B cell (primary cell): ENCODE measurements at regions not wholly inside any gene's neighbourhood (a gene's known extent, or its start where the extent isn't known, plus 50 kb on each side); places are given as distances from the start of the nearest gene placed in this dataset.

Experiments used
- ATAC-seq: fragments of 200-7000 bp; cut with Tn5 transposase; one replicate; pipeline ENCODE4 v1.10.0; 2021; ENCODE audit warnings: low read depth, mild to moderate bottlenecking, moderate number of reproducible peaks, moderate library complexity
- CTCF ChIA-PET: fragments of 350-600 bp; sonication (Branson Sonifier 250); formaldehyde crosslinking; loops from one replicate; lab custom pipeline; 2021; ENCODE audit warnings: antibody characterized with exemption, inconsistent platforms; lab: Charles Lee
- POLR2A ChIA-PET: fragments of 350-600 bp; sonication (Branson Sonifier 250); formaldehyde crosslinking; loops from one replicate; lab custom pipeline; 2021; ENCODE audit warnings: antibody characterized with exemption; lab: Charles Lee
- DNase-seq: peaks from one replicate; pipeline ENCODE4 v3.0.0; 2013
- H2AFZ ChIP-seq: 2 replicates; pipeline ENCODE4 v1.6.1; 2012; ENCODE audit warnings: mild to moderate bottlenecking, low read depth, low read length; ENCODE audit not compliant: insufficient read depth, poor library complexity, severe bottlenecking
- H3K27ac ChIP-seq, 2 donors: 1 replicate in 1 of 2; 2 replicates in 1 of 2; pipeline ENCODE4 v1.5.1; 2012 to 2013; ENCODE audit warnings: low read length in 2 of 2, mild to moderate bottlenecking in 2 of 2, moderate library complexity in 1 of 2
- H3K27me3 ChIP-seq, 4 experiments: fragments of 200-600 bp in 1 of 4; sonication (generic) in 1 of 4; replicated peaks in 1 of 4; 1 replicate in 2 of 4; 2 replicates in 2 of 4; pipeline versions ENCODE4 v1.6.1 to v1.7.0; 2013 to 2016; ENCODE audit warnings: low read length in 3 of 4, mild to moderate bottlenecking in 2 of 4, mixed read lengths in 1 of 4, moderate library complexity in 1 of 4; ENCODE audit not compliant: insufficient read depth in 4 of 4, control insufficient read depth in 3 of 4; ENCODE audit errors: control extremely low read depth in 1 of 4
- H3K36me3 ChIP-seq, 2 experiments: replicated peaks in 1 of 2; 1 replicate in 1 of 2; 2 replicates in 1 of 2; pipeline versions ENCODE4 v1.6.1 to v1.7.1; 2013; ENCODE audit warnings: low read length in 1 of 2; ENCODE audit not compliant: insufficient read depth in 2 of 2, control insufficient read depth in 1 of 2; ENCODE audit errors: control extremely low read depth in 1 of 2, extremely low read depth in 1 of 2
- H3K4me1 ChIP-seq, 2 donors: fragments of 200-600 bp in 1 of 2; sonication (generic) in 1 of 2; 1 replicate in 1 of 2; 2 replicates in 1 of 2; pipeline versions ENCODE4 v1.5.1 to v1.6.1; 2013 to 2017; ENCODE audit warnings: low read length in 2 of 2; ENCODE audit not compliant: control insufficient read depth in 2 of 2, insufficient read depth in 2 of 2
- H3K4me2 ChIP-seq: replicated peaks from 2 replicates; pipeline ENCODE3; 2012; ENCODE audit warnings: mild to moderate bottlenecking, low read depth, low read length; ENCODE audit not compliant: poor library complexity, severe bottlenecking
- H3K4me3 ChIP-seq, 5 experiments: fragments of 200-600 bp in 1 of 5; sonication (generic) in 1 of 5; 1 replicate in 3 of 5; 2 replicates in 2 of 5; pipeline versions ENCODE4 v1.5.1 to v1.7.0; 2011 to 2016; ENCODE audit warnings: low read length in 4 of 5, mild to moderate bottlenecking in 4 of 5, low read depth in 2 of 5, control low read depth in 1 of 5, moderate library complexity in 1 of 5; ENCODE audit not compliant: insufficient read depth in 1 of 5; ENCODE audit errors: control extremely low read depth in 1 of 5, extremely low read depth in 1 of 5
- H3K79me2 ChIP-seq: fragments of 200-600 bp; sonication (generic); one replicate; pipeline ENCODE4 v1.6.0; 2016; ENCODE audit warnings: low read length; ENCODE audit not compliant: control insufficient read depth, insufficient read depth
- H3K9ac ChIP-seq: fragments of 200-600 bp; sonication (generic); 2 replicates; pipeline ENCODE4 v1.6.1; 2017; ENCODE audit warnings: mild to moderate bottlenecking, low read length, moderate library complexity
- H3K9me3 ChIP-seq, 3 donors: one replicate each; pipeline versions ENCODE4 v1.6.1 to v1.7.1; 2013; ENCODE audit warnings: low read length in 2 of 3; ENCODE audit not compliant: control insufficient read depth in 2 of 3, insufficient read depth in 1 of 3; ENCODE audit errors: control extremely low read depth in 1 of 3
- H4K20me1 ChIP-seq: 2 replicates; pipeline ENCODE4 v1.6.0; 2012; ENCODE audit warnings: mild to moderate bottlenecking, low read length; ENCODE audit not compliant: insufficient read depth, control insufficient read depth, poor library complexity, severe bottlenecking
- H3K27ac Mint-ChIP-seq: one replicate; pipeline ENCODE4 v1.8.0; 2021; ENCODE audit warnings: mixed read lengths
- H3K27me3 Mint-ChIP-seq: one replicate; pipeline ENCODE4 v1.8.0; 2021; ENCODE audit warnings: mixed read lengths
- H3K4me1 Mint-ChIP-seq: one replicate; pipeline ENCODE4 v1.8.0; 2021; ENCODE audit warnings: mixed read lengths
- H3K4me3 Mint-ChIP-seq: one replicate; pipeline ENCODE4 v1.8.0; 2021; ENCODE audit warnings: mixed read lengths
- H3K9me3 Mint-ChIP-seq: one replicate; pipeline ENCODE4 v1.8.0; 2022; ENCODE audit warnings: mixed read lengths; ENCODE audit not compliant: insufficient read depth
- CTCF ChIP-seq: fragments of 200-600 bp; IDR thresholded peaks from one replicate; pipeline ENCODE4 v1.8.0; 2022; ENCODE audit warnings: antibody characterized with exemption, mild to moderate bottlenecking
- EZH2 ChIP-seq: IDR thresholded peaks from 2 replicates; pipeline ENCODE4 v1.6.1; 2012; ENCODE audit warnings: borderline replicate concordance, low read depth, mild to moderate bottlenecking, moderate library complexity, low read length; ENCODE audit not compliant: insufficient read depth, poor library complexity, severe bottlenecking
- WGBS: methylation state at CpG from one replicate; pipeline ENCODE4 v1.1.5; 2013; ENCODE audit warnings: missing lambda C conversion rate; ENCODE audit not compliant: insufficient coverage; 5-methylcytosine and 5-hydroxymethylcytosine counted together
- intact Hi-C: fragments of 100-400 bp; cut with micrococcal nuclease; formaldehyde crosslinking; loops from one replicate; pipeline ENCODE4 v1.10.0; 2022

GRCh38 chr5:155827949-155828348 is 499.0 kb upstream of the SGCD start:
- Histone ChIP-seq H3K9me3 (no peaks in the 10 kb centered on the region), H3K79me2 (no peaks in the 10 kb centered on the region), H2AFZ (no peak overlapping the region), H3K4me1 (no peaks in the 10 kb centered on the region), H3K27ac (no peak overlapping the region), H3K9ac (no peak overlapping the region), H3K27me3 (no peaks in the 10 kb centered on the region), H3K4me3 (no peak overlapping the region), H4K20me1 (no peaks in the 10 kb centered on the region), H3K36me3 (no peaks in the 10 kb centered on the region), H3K4me2 (no peak overlapping the region)
- no peaks in the 10 kb centered on the region for H3K27me3 Mint-ChIP-seq
- H3K4me3 Mint-ChIP-seq, result no peak overlapping the region
- no CpG with 5 or more reads among the region's 1 CpG for whole genome bisulfite sequencing
- DNase-seq (no peak), ATAC-seq (no peak)
- CTCF ChIA-PET, result no interaction called here
- no peak overlapping the region for H3K27ac Mint-ChIP-seq
- intact Hi-C loops, result no loop called here
- no peak for TF ChIP-seq CTCF
- no peak for TF ChIP-seq EZH2
- POLR2A ChIA-PET, result no interaction called here
- H3K4me1 Mint-ChIP-seq, result no peaks in the 10 kb centered on the region
- H3K9me3 Mint-ChIP-seq, result no peaks in the 10 kb centered on the region

- no peak overlapping the region for H3K9ac ChIP-seq
- no peak for ATAC-seq
- H3K9me3 Mint-ChIP-seq, result no peaks in the 10 kb centered on the region
- no peak overlapping the region for H2AFZ ChIP-seq
- no peak overlapping the region for H3K4me3 ChIP-seq
- 83% methylated on average over 1 of the region's 4 CpGs for WGBS
- no peaks in the 10 kb centered on the region for H3K4me1 ChIP-seq
- intact Hi-C loops, result no loop called here
- no peak overlapping the region for H3K4me3 Mint-ChIP-seq
- H3K27me3 ChIP-seq, result no peaks in the 10 kb centered on the region
- H3K4me2 ChIP-seq, result no peak overlapping the region
- no peaks in the 10 kb centered on the region for H3K4me1 Mint-ChIP-seq
- POLR2A ChIA-PET, result no interaction called here
- no peaks in the 10 kb centered on the region for H3K27me3 Mint-ChIP-seq
- no peaks in the 10 kb centered on the region for H3K36me3 ChIP-seq
- CTCF ChIA-PET, result no interaction called here
- no peak for DNase-seq
- no peak overlapping the region for H3K27ac ChIP-seq
- TF ChIP-seq CTCF (no peak), EZH2 (no peak)
- no peaks in the 10 kb centered on the region for H3K9me3 ChIP-seq
- H3K27ac Mint-ChIP-seq, result no peak overlapping the region
- no peaks in the 10 kb centered on the region for H3K79me2 ChIP-seq
- no peaks in the 10 kb centered on the region for H4K20me1 ChIP-seq
Observed at GRCh38 chr5:155831491-155831890, 495.5 kb upstream of the SGCD start.
